Activated CD4-positive, alpha-beta T cell treated with anti-CD3 and anti-CD28 coated beads, Interleukin-2, amount 10 ng/mL, durations not matched to agents 7 days and 5 days (primary cell): ENCODE measurements at regions not wholly inside any gene's neighbourhood (a gene's known extent, or its start where the extent isn't known, plus 50 kb on each side); places are given as distances from the start of the nearest gene placed in this dataset.

Experiments
- CTCF ChIA-PET: fragments of 350-600 bp; sonication (Branson Sonifier 250); formaldehyde crosslinking; loops from one replicate; lab custom pipeline; 2021; ENCODE audit warnings: antibody characterized with exemption; lab: Charles Lee
- POLR2A ChIA-PET: fragments of 350-600 bp; sonication (Branson Sonifier 250); formaldehyde crosslinking; loops from one replicate; lab custom pipeline; 2021; ENCODE audit warnings: antibody characterized with exemption; lab: Charles Lee
- DNase-seq: peaks from one replicate; pipeline ENCODE4 v3.0.0-alpha.2; 2020
- H3K27ac Mint-ChIP-seq: one replicate; pipeline ENCODE4 v1.8.0; 2021; ENCODE audit warnings: mild to moderate bottlenecking, moderate library complexity, mixed read lengths
- H3K27me3 Mint-ChIP-seq: one replicate; pipeline ENCODE4 v1.8.0; 2021; ENCODE audit warnings: mixed read lengths
- H3K36me3 Mint-ChIP-seq: one replicate; pipeline ENCODE4 v1.8.0; 2021; ENCODE audit warnings: low read depth, mixed read lengths
- H3K4me1 Mint-ChIP-seq: one replicate; pipeline ENCODE4 v1.8.0; 2021; ENCODE audit warnings: mixed read lengths
- H3K4me3 Mint-ChIP-seq: one replicate; pipeline ENCODE4 v1.8.0; 2021; ENCODE audit warnings: mild to moderate bottlenecking, moderate library complexity, mixed read lengths
- H3K9me3 Mint-ChIP-seq: one replicate; pipeline ENCODE4 v1.8.0; 2021; ENCODE audit warnings: mixed read lengths

DNA sequence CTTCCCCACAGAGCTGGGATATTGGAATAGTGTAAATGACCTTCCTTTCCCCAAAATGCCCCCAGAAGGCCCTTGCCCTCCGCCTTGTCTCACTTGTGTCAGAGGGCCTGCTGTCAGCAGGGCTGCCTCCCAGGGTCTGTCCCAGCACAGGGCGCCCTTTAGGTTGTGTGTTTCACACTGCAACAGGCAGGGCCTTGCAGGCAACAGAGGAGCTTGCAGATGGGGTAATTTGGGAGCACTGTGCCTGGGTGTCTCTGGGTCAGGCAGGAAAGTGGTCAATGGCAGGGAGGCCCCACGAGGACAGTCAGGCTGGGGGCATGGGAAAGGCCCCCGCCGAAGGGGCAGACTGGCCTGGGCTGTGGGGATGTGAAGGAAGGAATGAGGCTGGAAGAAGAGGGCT is 130.7 kb downstream of the ASB1 start:
- no peak overlapping the region for H3K4me3 Mint-ChIP-seq
- no peak overlapping the region for H3K27ac Mint-ChIP-seq
- H3K4me1 Mint-ChIP-seq, result no peaks in the 10 kb centered on the region
- ChIA-PET POLR2A (no interaction called here), CTCF (interaction anchor here (0.6 to 1.2 kb wide), 2 partner anchors 10 to 55 kb away, joined by 3 read pairs; no protein-coding TSS in a partner anchor)
- no peak for DNase-seq
- H3K9me3 Mint-ChIP-seq, result peaks cover 2% of the 10 kb centered on the region
- no peaks in the 10 kb centered on the region for H3K36me3 Mint-ChIP-seq
- no peaks in the 10 kb centered on the region for H3K27me3 Mint-ChIP-seq

DNA sequence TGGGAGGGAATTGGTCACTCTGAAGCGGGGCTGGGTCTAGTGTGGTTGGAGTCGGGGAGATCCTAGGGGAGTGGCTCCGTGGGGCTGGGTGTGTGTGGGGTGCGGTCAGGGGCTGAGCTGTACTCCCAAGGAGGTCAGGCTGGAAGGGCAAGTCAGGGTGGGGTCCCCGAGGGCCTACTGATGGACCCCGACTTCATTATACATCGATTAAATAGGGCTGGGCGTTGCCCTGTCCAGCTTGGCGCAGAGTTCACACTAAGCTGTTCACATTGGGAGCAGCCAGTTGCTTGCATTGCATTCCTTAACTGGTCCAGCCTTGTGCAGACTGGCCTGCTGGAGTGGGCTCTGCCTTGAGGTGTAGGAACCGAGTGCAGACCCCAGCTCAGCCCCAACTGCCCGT is 131.2 kb downstream of the ASB1 start:
- no peak overlapping the region for H3K27ac Mint-ChIP-seq
- DNase-seq, result no peak
- H3K4me3 Mint-ChIP-seq, result no peak overlapping the region
- peaks cover 2% of the 10 kb centered on the region for H3K9me3 Mint-ChIP-seq
- H3K4me1 Mint-ChIP-seq, result no peaks in the 10 kb centered on the region
- no peaks in the 10 kb centered on the region for H3K27me3 Mint-ChIP-seq
- H3K36me3 Mint-ChIP-seq, result no peaks in the 10 kb centered on the region
- ChIA-PET CTCF (interaction anchor here (0.6 kb wide), 1 partner anchor 55 kb away, joined by 3 read pairs; no protein-coding TSS in a partner anchor), POLR2A (no interaction called here)

DNA sequence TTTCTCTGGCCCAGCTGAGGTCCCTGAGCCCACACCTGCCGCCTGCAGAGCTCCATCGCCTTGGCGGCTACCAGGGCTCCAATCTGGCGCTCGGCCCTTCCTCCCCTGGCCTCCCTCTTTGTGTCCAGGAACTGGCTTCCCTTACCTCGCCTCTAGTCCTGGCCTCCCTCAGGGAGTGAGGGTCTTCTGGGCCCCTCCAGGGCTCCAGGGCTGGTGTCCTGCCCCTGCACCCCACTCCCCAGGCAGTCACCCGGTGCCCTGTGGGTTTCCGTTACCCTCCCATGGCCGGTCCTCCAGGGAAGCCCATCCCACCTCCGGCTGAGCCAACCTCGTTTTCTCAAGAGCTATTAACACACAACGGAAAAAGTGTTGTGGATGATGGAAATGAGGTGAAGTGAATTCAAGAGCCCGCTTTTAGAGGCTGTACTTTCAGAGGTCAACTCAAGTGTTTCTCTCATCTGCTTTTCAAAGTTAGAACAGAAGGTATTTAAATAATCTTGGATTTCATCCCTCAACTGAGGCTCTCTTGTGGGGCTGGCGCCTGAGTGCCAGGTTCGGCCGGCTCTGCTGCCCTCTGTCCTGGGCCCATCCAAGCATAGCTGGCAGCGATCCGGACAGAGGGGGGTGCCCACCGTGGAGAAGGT is 131.9 kb downstream of the ASB1 start:
- ChIA-PET POLR2A (no interaction called here), CTCF (no interaction called here)
- no peaks in the 10 kb centered on the region for H3K4me1 Mint-ChIP-seq
- no peak overlapping the region for H3K4me3 Mint-ChIP-seq
- no peaks in the 10 kb centered on the region for H3K9me3 Mint-ChIP-seq
- H3K27ac Mint-ChIP-seq, result no peak overlapping the region
- H3K36me3 Mint-ChIP-seq, result no peaks in the 10 kb centered on the region
- no peak for DNase-seq
- H3K27me3 Mint-ChIP-seq, result no peaks in the 10 kb centered on the region

DNA sequence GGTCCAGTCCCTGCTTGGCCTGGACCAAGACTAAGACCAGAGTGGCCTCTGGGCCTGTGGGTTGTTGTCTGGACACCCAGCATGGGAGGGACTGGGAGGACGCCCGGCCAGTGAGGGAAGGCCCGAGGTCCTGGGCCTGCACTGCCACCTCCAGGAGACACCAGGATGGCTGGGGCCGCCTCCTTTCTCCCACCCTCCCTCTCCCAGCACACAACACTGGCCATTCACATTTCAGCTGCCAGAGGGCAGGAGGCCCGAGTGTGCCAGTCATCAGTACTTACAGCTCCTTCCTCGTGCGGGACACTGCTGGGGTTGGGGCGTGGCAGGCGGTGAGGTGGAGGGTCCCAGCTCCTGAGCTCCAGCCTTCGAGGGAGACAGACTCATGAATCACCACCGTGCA is 133.5 kb downstream of the ASB1 start:
- POLR2A ChIA-PET, result no interaction called here
- Mint-ChIP-seq H3K4me1 (no peaks in the 10 kb centered on the region), H3K27me3 (no peaks in the 10 kb centered on the region), H3K36me3 (no peaks in the 10 kb centered on the region), H3K27ac (no peak overlapping the region), H3K9me3 (no peaks in the 10 kb centered on the region), H3K4me3 (no peak overlapping the region)
- CTCF ChIA-PET, result no interaction called here
- DNase-seq, result no peak

DNA sequence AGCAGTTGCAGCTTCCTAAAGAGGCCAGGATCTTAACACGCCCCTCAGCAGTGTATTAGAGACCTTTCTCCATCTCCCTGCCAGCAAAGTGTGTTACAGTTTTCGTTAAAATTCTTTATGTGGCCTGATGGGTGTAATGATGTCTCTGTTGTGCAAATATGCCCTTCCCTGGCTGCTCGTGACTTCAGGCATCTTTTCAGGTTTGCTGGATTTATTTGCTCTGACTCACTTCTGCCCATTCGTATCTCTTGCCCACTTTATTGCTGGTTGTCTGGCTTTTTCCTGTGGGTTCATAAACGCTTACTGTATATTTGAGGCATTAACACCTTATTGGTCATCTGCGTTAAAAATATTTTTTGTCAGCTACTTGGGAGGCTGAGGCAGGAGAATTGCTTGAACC is 134.5 kb downstream of the ASB1 start:
- CTCF ChIA-PET, result no interaction called here
- Mint-ChIP-seq H3K27me3 (no peaks in the 10 kb centered on the region), H3K27ac (no peak overlapping the region), H3K4me1 (no peaks in the 10 kb centered on the region), H3K4me3 (no peak overlapping the region), H3K9me3 (no peaks in the 10 kb centered on the region), H3K36me3 (no peaks in the 10 kb centered on the region)
- POLR2A ChIA-PET, result no interaction called here
- no peak for DNase-seq

GRCh38 chr2:238562446-238562845 is 135.7 kb downstream of the ASB1 start:
- no peaks in the 10 kb centered on the region for H3K27me3 Mint-ChIP-seq
- no peak overlapping the region for H3K4me3 Mint-ChIP-seq
- CTCF ChIA-PET, result no interaction called here

GRCh38 chr2:238563551-238563950 is 136.8 kb downstream of the ASB1 start:
- no peak overlapping the region for H3K4me3 Mint-ChIP-seq
- POLR2A ChIA-PET, result no interaction called here
- H3K4me1 Mint-ChIP-seq, result no peaks in the 10 kb centered on the region
- H3K36me3 Mint-ChIP-seq, result no peaks in the 10 kb centered on the region
- H3K27ac Mint-ChIP-seq, result no peak overlapping the region
- CTCF ChIA-PET, result no interaction called here
- H3K27me3 Mint-ChIP-seq, result no peaks in the 10 kb centered on the region
- no peak for DNase-seq
- H3K9me3 Mint-ChIP-seq, result no peaks in the 10 kb centered on the region

More at GRCh38 chr2:238562446-238562845, 135.7 kb downstream of the ASB1 start:
- DNase-seq, result no peak
- POLR2A ChIA-PET, result no interaction called here
- H3K27ac Mint-ChIP-seq, result no peak overlapping the region
- no peaks in the 10 kb centered on the region for H3K36me3 Mint-ChIP-seq
- H3K9me3 Mint-ChIP-seq, result no peaks in the 10 kb centered on the region
- no peaks in the 10 kb centered on the region for H3K4me1 Mint-ChIP-seq

GRCh38 chr2:238564286-238564920 is 137.7 kb downstream of the ASB1 start:
- Mint-ChIP-seq H3K27ac (no peak overlapping the region), H3K4me3 (no peak overlapping the region), H3K27me3 (no peaks in the 10 kb centered on the region), H3K9me3 (no peaks in the 10 kb centered on the region), H3K4me1 (no peaks in the 10 kb centered on the region), H3K36me3 (no peaks in the 10 kb centered on the region)
- ChIA-PET CTCF (no interaction called here), POLR2A (no interaction called here)
- DNase-seq, result no peak

- Mint-ChIP-seq H3K4me1 (no peaks in the 10 kb centered on the region), H3K27me3 (no peaks in the 10 kb centered on the region), H3K4me3 (no peak overlapping the region), H3K27ac (no peak overlapping the region), H3K36me3 (no peaks in the 10 kb centered on the region), H3K9me3 (no peaks in the 10 kb centered on the region)
- DNase-seq, result no peak
- ChIA-PET POLR2A (no interaction called here), CTCF (no interaction called here)
These were observed 138.3 kb downstream of the ASB1 start for GRCh38 chr2:238565031-238565430.

GRCh38 chr2:238566001-238566645 is 139.4 kb downstream of the ASB1 start:
- Mint-ChIP-seq H3K27ac (no peak overlapping the region), H3K9me3 (no peaks in the 10 kb centered on the region), H3K4me1 (no peaks in the 10 kb centered on the region), H3K36me3 (no peaks in the 10 kb centered on the region), H3K4me3 (no peak overlapping the region), H3K27me3 (no peaks in the 10 kb centered on the region)
- CTCF ChIA-PET, result no interaction called here
- DNase-seq, result no peak
- POLR2A ChIA-PET, result no interaction called here

- Mint-ChIP-seq H3K27me3 (no peaks in the 10 kb centered on the region), H3K4me3 (no peak overlapping the region), H3K27ac (no peak overlapping the region), H3K36me3 (no peaks in the 10 kb centered on the region), H3K9me3 (no peaks in the 10 kb centered on the region), H3K4me1 (no peaks in the 10 kb centered on the region)
- ChIA-PET CTCF (interaction anchor here (0.8 to 1.2 kb wide), 2 partner anchors 10 to 205 kb away, joined by 3 read pairs; no protein-coding TSS in a partner anchor), POLR2A (no interaction called here)
- no peak for DNase-seq
These were observed 140.5 kb downstream of the ASB1 start for GRCh38 chr2:238567067-238567855.

- no peaks in the 10 kb centered on the region for H3K36me3 Mint-ChIP-seq
- ChIA-PET POLR2A (no interaction called here), CTCF (interaction anchor here (0.6 to 1.2 kb wide), 3 partner anchors 11 to 204 kb away, joined by 3 read pairs; no protein-coding TSS in a partner anchor)
- no peaks in the 10 kb centered on the region for H3K4me1 Mint-ChIP-seq
- no peak overlapping the region for H3K27ac Mint-ChIP-seq
- H3K9me3 Mint-ChIP-seq, result no peaks in the 10 kb centered on the region
- DNase-seq, result no peak
- no peak overlapping the region for H3K4me3 Mint-ChIP-seq
- no peaks in the 10 kb centered on the region for H3K27me3 Mint-ChIP-seq
These were observed 141.3 kb downstream of the ASB1 start for GRCh38 chr2:238567996-238568395.
